ENCODE measurements at regions not wholly inside any gene's neighbourhood (a gene's known extent, or its start where the extent isn't known, plus 50 kb on each side); places are given as distances from the start of the nearest gene placed in this dataset.

- TF ChIP-seq CTCF (IDR thresholded peaks at IDR 0.05): no peak
- H3K4me3 ChIP-seq (ENCODE audit: low read length): no peak overlapping the region
- intact Hi-C loops (cut with micrococcal nuclease): no loop called here
- no peaks in the 10 kb centered on the region for H3K4me1 Mint-ChIP-seq
- H3K36me3 Mint-ChIP-seq: no peaks in the 10 kb centered on the region
- H3K9me3 ChIP-seq (ENCODE audit: control insufficient read depth, insufficient read depth, low read length): no peaks in the 10 kb centered on the region
- no peaks in the 10 kb centered on the region for H3K27me3 ChIP-seq (ENCODE audit: control insufficient read depth, insufficient read depth, low read length)
- no peak overlapping the region for H3K27ac Mint-ChIP-seq
- H3K4me1 ChIP-seq (ENCODE audit: control insufficient read depth, insufficient read depth, low read length): no peaks in the 10 kb centered on the region
- 55% methylated on average over 3 of the region's 6 CpGs for WGBS (ENCODE audit: insufficient coverage)
- H3K4me3 Mint-ChIP-seq: no peak overlapping the region
- H3K36me3 ChIP-seq (ENCODE audit: control insufficient read depth, insufficient read depth, low read length): no peaks in the 10 kb centered on the region
- ATAC-seq: no peak
- H3K9me3 Mint-ChIP-seq: no peaks in the 10 kb centered on the region
- H3K27me3 Mint-ChIP-seq (ENCODE audit: low read depth in 2 of 2): peaks cover 26 to 42% of the 10 kb centered on the region in 2 donors
- no peak for DNase-seq
- H3K27ac ChIP-seq (ENCODE audit: low read length): no peak overlapping the region
Measured at GRCh38 chr18:26648509-26649192, 100.3 kb upstream of the KCTD1 start.

GRCh38 chr18:26646901-26647300 is 98.5 kb upstream of the KCTD1 start:
- 100% methylated on average over 1 of the region's 4 CpGs for WGBS (ENCODE audit: insufficient coverage)
- DNase-seq: no peak
- Histone ChIP-seq H3K27ac (ENCODE audit: low read length) (no peak overlapping the region), H3K9me3 (ENCODE audit: control insufficient read depth, insufficient read depth, low read length) (no peaks in the 10 kb centered on the region), H3K4me3 (ENCODE audit: low read length) (no peak overlapping the region), H3K27me3 (ENCODE audit: control insufficient read depth, insufficient read depth, low read length) (peaks cover 2% of the 10 kb centered on the region), H3K36me3 (ENCODE audit: control insufficient read depth, insufficient read depth, low read length) (no peaks in the 10 kb centered on the region), H3K4me1 (ENCODE audit: control insufficient read depth, insufficient read depth, low read length) (no peaks in the 10 kb centered on the region)
- intact Hi-C loops (cut with micrococcal nuclease): no loop called here
- H3K4me3 Mint-ChIP-seq: no peak overlapping the region
- no peaks in the 10 kb centered on the region for H3K36me3 Mint-ChIP-seq
- H3K9me3 Mint-ChIP-seq: no peaks in the 10 kb centered on the region
- TF ChIP-seq CTCF (IDR thresholded peaks at IDR 0.05): no peak
- no peaks in the 10 kb centered on the region for H3K4me1 Mint-ChIP-seq
- H3K27me3 Mint-ChIP-seq (ENCODE audit: low read depth in 2 of 2): peaks cover 18 to 32% of the 10 kb centered on the region in 2 donors
- H3K27ac Mint-ChIP-seq: no peak overlapping the region
- no peak for ATAC-seq

- TF ChIP-seq CTCF (IDR thresholded peaks at IDR 0.05): no peak
- no peak overlapping the region for H3K27ac ChIP-seq (ENCODE audit: low read length)
- intact Hi-C loops (cut with micrococcal nuclease): no loop called here
- DNase-seq (no peak), ATAC-seq (no peak)
- no peaks in the 10 kb centered on the region for H3K4me1 ChIP-seq (ENCODE audit: control insufficient read depth, insufficient read depth, low read length)
- H3K9me3 Mint-ChIP-seq: no peaks in the 10 kb centered on the region
- peaks cover 4% of the 10 kb centered on the region for H3K27me3 ChIP-seq (ENCODE audit: control insufficient read depth, insufficient read depth, low read length)
- H3K4me3 Mint-ChIP-seq: no peak overlapping the region
- no peaks in the 10 kb centered on the region for H3K4me1 Mint-ChIP-seq
- WGBS (ENCODE audit: insufficient coverage): 35% methylated on average over 13 of the region's 14 CpGs
- H3K9me3 ChIP-seq (ENCODE audit: control insufficient read depth, insufficient read depth, low read length): no peaks in the 10 kb centered on the region
- H3K27ac Mint-ChIP-seq: no peak overlapping the region
- H3K36me3 ChIP-seq (ENCODE audit: control insufficient read depth, insufficient read depth, low read length): no peaks in the 10 kb centered on the region
- H3K36me3 Mint-ChIP-seq: no peaks in the 10 kb centered on the region
- peaks cover 9 to 11% of the 10 kb centered on the region in 2 donors for H3K27me3 Mint-ChIP-seq (ENCODE audit: low read depth in 2 of 2)
- H3K4me3 ChIP-seq (ENCODE audit: low read length): no peak overlapping the region
Measured at GRCh38 chr18:26642440-26643348, 94.3 kb upstream of the KCTD1 start.
